GM18861 (cell line): ENCODE measurements at regions not wholly inside any gene's neighbourhood (a gene's known extent, or its start where the extent isn't known, plus 50 kb on each side); places are given as distances from the start of the nearest gene placed in this dataset.

Experiments used
- ATAC-seq: cut with Tn5 transposase; IDR thresholded peaks from one replicate; pipeline ENCODE4 v1.9.1; 2021; ENCODE audit not compliant: unreplicated experiment

GRCh38 chr5:173826086-173826427, 62.1 kb upstream of the CPEB4 start:
- no peak for ATAC-seq

GRCh38 chr5:173826428-173827350, 61.5 kb upstream of the CPEB4 start:
- ATAC-seq, result no peak

GRCh38 chr5:173828952-173829351, 59.2 kb upstream of the CPEB4 start:
- no peak for ATAC-seq

- no peak for ATAC-seq
Observed at GRCh38 chr5:173829826-173830225, 58.3 kb upstream of the CPEB4 start.

- no peak for ATAC-seq
Observed at GRCh38 chr5:173830421-173830820, 57.7 kb upstream of the CPEB4 start.

- no peak for ATAC-seq
Observed at GRCh38 chr5:173831196-173831914, 56.8 kb upstream of the CPEB4 start.

- ATAC-seq, result no peak
Observed at GRCh38 chr5:173832386-173832785, 55.8 kb upstream of the CPEB4 start.

- ATAC-seq, result no peak
Observed at GRCh38 chr5:173833196-173833985, 54.8 kb upstream of the CPEB4 start.

- ATAC-seq, result no peak
Observed at GRCh38 chr5:173834071-173834771, 53.9 kb upstream of the CPEB4 start.

- ATAC-seq, result no peak
Observed at GRCh38 chr5:173835131-173835530, 53.0 kb upstream of the CPEB4 start.

- ATAC-seq, result no peak
Observed at GRCh38 chr5:173835661-173836060, 52.5 kb upstream of the CPEB4 start.

GRCh38 chr5:173837654-173838053, 50.5 kb upstream of the CPEB4 start:
- ATAC-seq, result no peak
